GM18870 (cell line): ENCODE measurements at regions not wholly inside any gene's neighbourhood (a gene's known extent, or its start where the extent isn't known, plus 50 kb on each side); places are given as distances from the start of the nearest gene placed in this dataset.

Experiments used
- ATAC-seq: cut with Tn5 transposase; IDR thresholded peaks from one replicate; pipeline ENCODE4 v1.9.1; 2021; ENCODE audit warnings: moderate library complexity; ENCODE audit not compliant: unreplicated experiment

GRCh38 chr9:105191508-105192121 is 52.8 kb upstream of the SLC44A1 start:
- no peak for ATAC-seq

- no peak for ATAC-seq
These were observed 50.9 kb upstream of the SLC44A1 start for GRCh38 chr9:105193560-105193959.

GRCh38 chr9:105194234-105194633 is 50.2 kb upstream of the SLC44A1 start:
- no peak for ATAC-seq
